CD4-positive, alpha-beta T cell treated with Interleukin-12 subunit alpha and Interleukin-12 subunit beta, for 1 hour (primary cell): ENCODE measurements at regions not wholly inside any gene's neighbourhood (a gene's known extent, or its start where the extent isn't known, plus 50 kb on each side); places are given as distances from the start of the nearest gene placed in this dataset.

Experiments
- DNase-seq: peaks from one replicate; pipeline ENCODE4 v3.0.0-alpha.2; 2020

DNA sequence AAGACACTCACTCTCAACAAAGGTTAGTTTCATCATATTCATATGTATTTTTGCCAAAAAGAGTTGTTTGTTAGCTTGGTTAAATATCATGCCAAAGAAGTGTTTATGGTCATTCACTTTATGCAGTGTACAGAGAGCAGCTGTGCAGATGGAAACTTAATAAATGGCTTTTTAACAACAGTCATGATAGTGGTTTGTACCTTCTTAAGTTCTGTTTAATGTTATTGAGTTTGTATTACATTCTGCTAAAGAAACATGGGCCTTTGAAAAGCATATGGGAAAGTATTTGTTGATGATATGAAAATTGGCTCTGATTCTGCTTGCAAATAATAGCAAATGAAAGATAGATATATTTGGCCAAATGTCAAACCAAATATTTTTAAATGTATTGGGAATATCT, 607.3 kb downstream of the NCAM2 start:
- DNase-seq, result no peak

GRCh38 chr21:21606041-21606440, 607.8 kb downstream of the NCAM2 start:
- DNase-seq, result no peak

GRCh38 chr21:21612466-21612865, 614.3 kb downstream of the NCAM2 start:
- no peak for DNase-seq

DNA sequence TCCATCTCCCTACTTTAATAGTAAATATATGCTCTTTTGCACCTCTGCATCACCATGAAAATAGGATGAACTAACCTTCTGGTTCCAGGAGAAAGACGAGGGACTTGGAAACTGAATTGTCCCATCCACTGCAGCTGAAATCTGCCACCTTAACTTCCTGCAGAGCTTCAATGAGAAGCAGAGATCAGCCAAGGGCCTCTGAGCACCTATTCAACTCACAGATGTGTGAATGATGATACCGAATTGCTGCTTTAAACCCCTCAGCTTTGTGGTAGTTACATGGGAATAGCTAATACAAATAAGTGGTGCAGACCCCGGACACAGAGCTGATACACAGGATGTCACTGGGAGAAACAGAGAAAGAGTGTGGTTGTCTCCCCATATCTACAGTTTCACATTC, 616.8 kb downstream of the NCAM2 start:
- no peak for DNase-seq

- no peak for DNase-seq
Observed at GRCh38 chr21:21622460-21623234, 624.4 kb downstream of the NCAM2 start.

GRCh38 chr21:21624674-21625073, 626.5 kb downstream of the NCAM2 start:
- DNase-seq, result no peak

DNA sequence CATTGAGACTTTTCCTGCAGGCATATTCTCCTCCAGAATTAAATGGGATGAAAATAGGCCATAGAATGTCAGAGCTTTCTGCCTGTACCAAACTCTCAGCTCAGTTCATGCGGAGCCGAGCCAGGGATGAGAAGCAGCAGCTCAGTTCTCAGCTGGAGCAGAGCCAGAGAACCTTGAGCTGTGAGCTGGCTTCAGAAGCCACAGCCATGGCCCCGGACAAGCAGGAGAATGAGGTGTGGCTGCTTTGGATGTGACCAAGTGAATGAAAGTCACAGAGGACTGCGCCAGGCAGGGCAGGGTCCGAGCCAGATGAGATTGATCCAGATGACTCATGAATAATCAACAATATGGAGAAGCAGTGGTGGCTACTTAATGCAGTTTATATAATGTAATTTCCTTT, 633.8 kb downstream of the NCAM2 start:
- no peak for DNase-seq

DNA sequence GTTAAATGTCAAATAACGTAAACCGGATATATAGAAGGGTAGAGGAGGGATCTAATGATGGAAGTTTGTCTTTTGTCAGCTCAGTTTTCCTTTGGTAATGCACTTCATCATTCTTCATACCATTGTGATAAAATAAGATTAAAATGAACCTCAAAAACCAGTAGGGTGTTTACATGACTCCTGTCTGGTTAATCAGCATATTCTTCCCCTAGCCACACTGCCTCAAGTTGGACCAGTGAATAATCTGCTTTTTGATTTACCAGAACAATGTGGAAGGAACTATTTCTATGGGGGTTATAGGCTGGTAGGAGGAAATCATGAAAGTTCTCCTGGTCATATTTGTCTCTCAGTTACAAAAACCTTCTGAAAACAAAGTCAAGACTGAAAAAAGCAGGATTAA, 634.7 kb downstream of the NCAM2 start:
- DNase-seq, result no peak

DNA sequence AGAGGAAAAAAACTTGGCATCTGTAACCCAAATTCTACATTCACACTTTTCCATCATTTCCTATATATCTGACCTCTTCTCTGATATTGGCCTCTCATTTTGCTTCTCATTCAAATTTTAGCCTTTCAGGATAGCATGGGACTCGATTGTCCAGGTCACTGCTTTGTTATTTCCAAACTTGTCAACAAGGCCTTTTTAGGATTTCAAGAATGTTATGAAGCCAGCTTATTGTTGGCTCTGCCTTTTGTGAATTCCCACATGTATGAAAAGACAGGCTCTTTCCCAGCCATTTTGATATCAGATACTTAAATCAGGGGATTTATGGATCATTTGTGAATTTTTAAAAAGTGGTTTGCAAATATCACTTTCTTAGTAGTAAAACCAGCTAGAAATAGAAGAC, 663.5 kb downstream of the NCAM2 start:
- no peak for DNase-seq

GRCh38 chr21:21662776-21663175, 664.6 kb downstream of the NCAM2 start:
- DNase-seq, result no peak

GRCh38 chr21:21664871-21665270, 666.7 kb downstream of the NCAM2 start:
- no peak for DNase-seq

GRCh38 chr21:21666689-21667088, 668.5 kb downstream of the NCAM2 start:
- no peak for DNase-seq

DNA sequence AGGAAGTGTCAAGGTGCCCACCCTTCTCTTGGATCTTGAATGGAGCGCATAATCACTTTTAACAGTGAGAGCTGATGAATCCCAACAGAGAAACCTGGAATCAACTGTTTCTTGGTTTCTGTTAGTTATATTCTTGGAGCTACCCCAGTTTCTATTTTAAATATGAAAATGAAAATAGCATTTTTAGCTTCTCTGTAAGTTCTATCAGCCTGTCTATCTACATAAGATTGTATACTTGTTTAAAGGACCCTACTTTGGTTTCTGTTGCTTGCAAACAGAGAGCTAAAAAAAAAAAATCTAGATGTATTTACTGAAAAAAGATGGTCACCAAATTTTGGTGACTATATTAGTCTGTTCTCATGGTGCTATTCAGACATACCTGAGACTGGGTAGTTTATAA, 670.0 kb downstream of the NCAM2 start:
- DNase-seq, result no peak

DNA sequence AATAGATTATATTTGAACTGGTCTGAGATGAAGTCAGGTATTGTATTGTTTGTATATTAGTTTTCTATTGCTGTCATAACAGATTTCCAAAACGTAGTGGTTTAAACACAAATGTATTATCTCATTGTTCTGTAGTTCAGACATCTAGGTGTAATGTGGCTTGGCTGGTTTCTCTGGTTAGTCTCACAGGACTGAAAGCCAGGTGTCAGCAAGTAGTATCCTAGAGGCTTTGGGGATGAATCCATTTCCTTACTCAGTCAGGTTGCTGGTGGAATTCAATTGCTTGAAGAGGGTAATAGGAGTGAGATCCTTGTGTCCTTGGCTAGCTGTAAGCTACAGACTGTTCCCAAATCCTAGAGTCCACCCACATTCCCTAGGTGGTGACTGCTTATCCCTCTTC, 675.8 kb downstream of the NCAM2 start:
- DNase-seq, result no peak

DNA sequence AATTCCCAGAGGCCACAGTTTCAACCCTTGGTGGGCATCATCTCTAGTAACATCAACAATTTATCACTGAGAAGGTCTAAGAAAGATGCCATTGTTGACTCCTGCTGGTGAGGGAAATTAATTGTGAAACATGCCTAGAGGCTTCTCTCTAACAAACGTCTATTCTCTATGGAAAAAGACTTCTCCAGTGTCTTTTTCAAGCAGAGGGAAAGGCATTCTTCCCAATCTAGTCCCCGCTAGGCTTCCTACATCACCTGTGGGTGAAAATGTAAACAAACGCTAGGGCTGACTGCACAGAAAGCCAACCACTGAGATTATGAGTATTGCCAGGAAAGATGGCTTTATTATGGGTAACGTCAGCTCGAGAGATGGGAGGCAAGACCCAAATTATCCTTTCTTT, 677.4 kb downstream of the NCAM2 start:
- no peak for DNase-seq

- no peak for DNase-seq
Observed at GRCh38 chr21:21682172-21682571, 684.0 kb downstream of the NCAM2 start.

- DNase-seq, result no peak
Observed at GRCh38 chr21:21688889-21689288, 690.7 kb downstream of the NCAM2 start.

DNA sequence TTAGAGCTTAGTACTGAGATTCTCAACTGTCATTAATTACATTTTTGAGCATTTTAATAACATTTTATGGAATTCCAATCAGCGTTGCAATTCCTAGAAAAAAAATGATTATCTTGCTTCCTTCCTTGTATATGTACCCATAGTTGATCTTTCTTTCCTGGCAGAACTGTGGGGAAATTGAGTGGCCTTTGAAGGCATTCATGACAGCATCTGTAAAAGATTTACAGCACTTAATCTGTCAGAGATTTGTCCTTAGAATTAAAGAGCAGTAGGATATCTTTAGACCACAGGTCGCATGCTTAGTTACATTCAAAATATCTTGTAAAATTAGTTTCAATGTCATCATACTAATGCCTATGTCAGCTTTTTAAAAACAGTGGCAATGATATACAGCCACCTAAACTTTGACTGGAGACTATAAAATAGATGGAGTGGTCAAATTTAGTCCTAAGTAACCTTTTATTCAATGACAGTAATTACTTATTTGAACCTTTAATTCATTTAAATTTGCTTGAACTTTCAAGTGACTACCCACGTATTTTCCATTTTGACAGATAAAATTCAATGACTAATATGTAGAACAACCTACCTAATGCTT, 692.0 kb downstream of the NCAM2 start:
- DNase-seq, result no peak

- no peak for DNase-seq
Observed at GRCh38 chr21:21712748-21713520, 714.7 kb downstream of the NCAM2 start.

DNA sequence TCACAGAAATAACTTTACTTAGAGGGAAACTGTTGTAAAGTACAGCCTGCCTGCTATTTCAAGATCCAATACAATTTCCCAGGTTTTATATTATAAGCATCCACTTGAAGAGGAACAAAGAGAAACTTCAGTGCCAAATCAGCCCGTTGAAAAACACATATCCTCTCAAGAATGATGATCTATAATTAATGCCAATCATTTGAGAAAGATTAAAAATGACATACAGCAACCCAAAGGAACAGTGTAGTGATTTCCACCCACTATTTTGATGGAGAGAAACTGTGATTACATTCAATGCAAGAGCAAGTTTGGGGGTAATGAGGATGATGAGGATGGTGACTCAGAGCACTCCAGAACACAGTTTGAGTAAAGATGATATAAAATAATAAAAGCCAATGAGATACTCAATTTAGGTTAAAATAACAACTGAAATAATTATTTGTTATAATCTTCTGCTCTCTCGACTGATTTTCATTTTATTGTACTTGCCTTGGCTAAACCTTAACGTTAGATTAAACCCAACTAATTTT, 715.5 kb downstream of the NCAM2 start:
- no peak for DNase-seq

DNA sequence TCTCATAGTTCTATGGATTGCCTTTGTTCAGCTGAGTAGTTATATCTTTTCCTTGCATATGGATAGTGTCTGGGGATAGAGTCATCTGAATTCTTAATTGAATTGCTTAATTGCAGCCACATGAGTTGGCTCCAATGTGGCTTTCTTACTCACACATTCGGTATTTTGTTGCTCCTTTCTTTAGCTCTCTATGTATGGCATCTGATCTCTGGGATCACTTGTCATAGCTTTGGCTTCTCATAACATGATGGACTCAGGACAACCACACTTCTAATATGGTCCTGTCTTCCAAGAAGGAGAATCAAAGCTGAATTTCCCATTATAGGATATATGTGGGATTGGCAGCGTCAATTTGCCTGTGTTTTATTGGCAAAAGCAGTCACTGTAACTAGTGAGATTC, 716.2 kb downstream of the NCAM2 start:
- no peak for DNase-seq

DNA sequence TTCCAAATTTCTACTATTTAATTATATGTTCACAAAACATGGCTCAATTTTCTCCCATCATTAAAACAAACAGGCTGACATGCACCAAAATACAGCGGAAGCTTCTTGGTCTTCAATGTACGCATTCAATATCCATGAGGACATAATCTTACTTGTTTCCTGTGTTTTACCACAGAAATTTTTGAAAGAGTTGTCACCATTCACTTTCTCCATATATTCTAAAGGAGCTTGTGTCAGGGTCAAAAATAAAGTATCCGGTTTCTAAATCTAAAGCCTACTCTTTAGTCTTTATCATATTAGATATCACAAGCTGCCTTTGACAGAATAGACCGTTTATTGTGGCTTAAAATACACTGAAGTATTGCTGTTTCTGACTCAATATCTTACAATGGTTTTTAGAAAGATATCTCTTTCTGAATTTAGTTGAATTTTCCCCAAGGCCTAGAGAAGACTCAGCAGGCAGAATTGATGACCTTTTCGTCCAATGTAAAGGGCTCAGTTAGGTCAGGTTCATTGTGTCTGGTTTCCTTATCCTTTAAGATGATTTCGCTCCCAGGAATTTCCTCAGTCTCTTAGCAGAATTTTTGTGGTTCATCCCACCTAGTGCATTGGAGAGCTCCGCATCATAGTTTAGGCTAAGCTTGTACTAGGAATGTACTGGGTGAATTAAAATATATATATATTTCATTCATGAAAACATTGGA, 717.2 kb downstream of the NCAM2 start:
- DNase-seq, result no peak

DNA sequence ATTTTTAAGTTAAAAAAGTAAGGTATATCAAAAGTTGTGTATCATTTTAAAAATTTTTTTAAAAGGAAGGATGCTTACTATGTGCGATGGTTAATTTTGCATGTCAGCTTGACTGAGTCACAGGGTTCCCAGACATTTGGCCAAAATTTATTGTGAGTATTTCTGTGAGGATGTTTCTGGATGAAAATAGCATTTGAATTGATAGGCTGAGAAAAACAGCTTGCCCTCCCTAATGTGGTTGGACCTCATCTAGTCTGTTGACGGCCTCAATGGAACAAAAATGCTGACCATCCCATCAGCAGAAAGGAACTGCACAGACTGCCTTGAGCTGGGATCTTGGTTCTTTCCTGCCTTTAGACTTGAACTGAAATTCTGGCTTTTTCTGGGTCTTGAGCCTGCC, 724.5 kb downstream of the NCAM2 start:
- DNase-seq, result no peak
